IMR-90 (cell line): ENCODE measurements at regions not wholly inside any gene's neighbourhood (a gene's known extent, or its start where the extent isn't known, plus 50 kb on each side); places are given as distances from the start of the nearest gene placed in this dataset.

Source experiments
- ATAC-seq: fragments of 200-7000 bp; cut with Tn5 transposase; 2 replicates; pipeline ENCODE4 v1.9.1; 2020; ENCODE audit warnings: low read depth, mild to moderate bottlenecking, moderate library complexity
- BruUV-seq: library from RNA; stranded (reverse); fragments of 400-500 nt; replicated peaks from 2 replicates; lab custom pipeline; 2021; lab: Mats Ljungman, UMichigan
- CTCF ChIA-PET: fragments of 300-600 bp; formaldehyde crosslinking; extraction: SDS; loops from one replicate; lab custom pipeline; 2021; ENCODE audit warnings: antibody characterized with exemption; lab: Yijun Ruan, JAX
- POLR2A ChIA-PET: fragments of 300-600 bp; sonication (Branson Sonifier 250); formaldehyde crosslinking; loops from one replicate; lab custom pipeline; 2022; ENCODE audit warnings: antibody characterized with exemption; ENCODE audit not compliant: unreplicated experiment; lab: Charles Lee
- DNase-seq: peaks from one replicate; pipeline ENCODE4 v3.0.0; 2013
- H2AFZ ChIP-seq: replicated peaks from 2 replicates; pipeline ENCODE3; 2013; ENCODE audit warnings: low read length, mild to moderate bottlenecking; ENCODE audit not compliant: poor library complexity
- H2AK5ac ChIP-seq: 2 replicates; pipeline ENCODE4 v1.6.1; 2013; ENCODE audit warnings: low read depth, low read length, inconsistent platforms
- H2AK9ac ChIP-seq: replicated peaks from 2 replicates; pipeline ENCODE3; 2013; ENCODE audit warnings: mild to moderate bottlenecking, low read depth, low read length, moderate library complexity; ENCODE audit not compliant: poor library complexity
- H2BK120ac ChIP-seq: 2 replicates; pipeline ENCODE4 v1.6.1; 2013; ENCODE audit warnings: low read depth, low read length, inconsistent platforms
- H2BK15ac ChIP-seq: 3 replicates; pipeline ENCODE4 v1.6.1; 2013; ENCODE audit warnings: low read depth, low read length, inconsistent platforms
- H2BK20ac ChIP-seq: 2 replicates; pipeline ENCODE4 v1.6.1; 2013; ENCODE audit warnings: low read depth, mild to moderate bottlenecking, inconsistent platforms, low read length, moderate library complexity
- H2BK5ac ChIP-seq: 2 replicates; pipeline ENCODE4 v1.6.1; 2013; ENCODE audit warnings: mild to moderate bottlenecking, low read depth, low read length, inconsistent platforms; ENCODE audit not compliant: poor library complexity, severe bottlenecking
- H3K14ac ChIP-seq: replicated peaks from 2 replicates; pipeline ENCODE4 v1.6.1; 2013; ENCODE audit warnings: low read depth, low read length, inconsistent platforms
- H3K18ac ChIP-seq: 2 replicates; pipeline ENCODE4 v1.6.1; 2013; ENCODE audit warnings: low read depth, low read length, control low read depth
- H3K23ac ChIP-seq: 2 replicates; pipeline ENCODE4 v1.6.1; 2013; ENCODE audit warnings: low read depth, low read length, inconsistent platforms
- H3K27ac ChIP-seq: 2 replicates; pipeline ENCODE4 v1.5.1; 2013; ENCODE audit warnings: mild to moderate bottlenecking, control low read depth, low read length; ENCODE audit not compliant: insufficient read depth
- H3K27me3 ChIP-seq: 2 replicates; pipeline ENCODE4 v1.6.1; 2013; ENCODE audit warnings: low read length; ENCODE audit not compliant: control insufficient read depth, insufficient read depth
- H3K36me3 ChIP-seq: 2 replicates; pipeline ENCODE4 v1.6.1; 2013; ENCODE audit warnings: low read length, mixed read lengths; ENCODE audit not compliant: control insufficient read depth, insufficient read depth
- H3K4ac ChIP-seq: 2 replicates; pipeline ENCODE4 v1.6.1; 2013; ENCODE audit warnings: low read depth, low read length, inconsistent platforms
- H3K4me1 ChIP-seq: 2 replicates; pipeline ENCODE4 v1.6.1; 2013; ENCODE audit warnings: low read length, mixed read lengths; ENCODE audit not compliant: control insufficient read depth, insufficient read depth
- H3K4me2 ChIP-seq: 2 replicates; pipeline ENCODE4 v1.6.1; 2013; ENCODE audit warnings: low read depth, mild to moderate bottlenecking, control low read depth, low read length, moderate library complexity
- H3K4me3 ChIP-seq: 2 replicates; pipeline ENCODE4 v1.5.1; 2013; ENCODE audit warnings: low read depth, mild to moderate bottlenecking, control low read depth, low read length, moderate library complexity; ENCODE audit not compliant: insufficient read depth
- H3K56ac ChIP-seq: 2 replicates; pipeline ENCODE4 v1.6.1; 2013; ENCODE audit warnings: low read length, inconsistent platforms; ENCODE audit not compliant: insufficient read depth; ENCODE audit errors: extremely low read depth
- H3K79me1 ChIP-seq, 2 experiments: 2 replicates each; pipeline ENCODE4 v1.6.1; 2013; ENCODE audit warnings: low read length in 2 of 2, inconsistent platforms in 1 of 2, low read depth in 1 of 2
- H3K9ac ChIP-seq: 2 replicates; pipeline ENCODE4 v1.6.1; 2013; ENCODE audit warnings: low read depth, low read length, control low read depth
- H3K9me1 ChIP-seq: 2 replicates; pipeline ENCODE4 v1.6.1; 2013; ENCODE audit warnings: low read length, inconsistent platforms; ENCODE audit not compliant: insufficient read depth
- H3K9me3 ChIP-seq: 2 replicates; pipeline ENCODE4 v1.6.1; 2013; ENCODE audit warnings: low read length; ENCODE audit not compliant: control insufficient read depth, insufficient read depth
- H4K20me1 ChIP-seq: 2 replicates; pipeline ENCODE4 v1.6.1; 2013; ENCODE audit warnings: low read length, inconsistent platforms; ENCODE audit not compliant: insufficient read depth
- H4K5ac ChIP-seq: 2 replicates; pipeline ENCODE4 v1.6.1; 2013; ENCODE audit warnings: mild to moderate bottlenecking, low read depth, low read length, control low read depth
- H4K8ac ChIP-seq, 2 experiments: 2 replicates each; pipeline ENCODE4 v1.6.1; 2013; ENCODE audit warnings: low read depth in 2 of 2, low read length in 2 of 2, control low read depth in 1 of 2, inconsistent platforms in 1 of 2
- H4K91ac ChIP-seq: 2 replicates; pipeline ENCODE4 v1.6.1; 2013; ENCODE audit warnings: low read depth, low read length, inconsistent platforms; ENCODE audit not compliant: insufficient read depth
- CEBPB ChIP-seq: IDR thresholded peaks from 2 replicates; pipeline ENCODE4 v1.6.1; 2012; ENCODE audit warnings: low read depth, low read length, improper control_type of control experiment
- MXI1 ChIP-seq: IDR thresholded peaks from 2 replicates; pipeline ENCODE4 v1.6.1; 2012; ENCODE audit warnings: low read depth, mild to moderate bottlenecking, low read length, moderate library complexity, borderline replicate concordance
- RAD21 ChIP-seq: IDR thresholded peaks from 2 replicates; pipeline ENCODE4 v1.6.1; 2012; ENCODE audit warnings: low read length, improper control_type of control experiment
- RCOR1 ChIP-seq: IDR thresholded peaks from 2 replicates; pipeline ENCODE4 v1.6.1; 2012; ENCODE audit warnings: mild to moderate bottlenecking, low read length, improper control_type of control experiment; ENCODE audit not compliant: insufficient replicate concordance
- WGBS, 2 experiments: methylation state at CpG; one replicate each; pipeline versions ENCODE4 v1.1.5 to v1.1.7; 2013; ENCODE audit warnings: missing lambda C conversion rate in 2 of 2; ENCODE audit not compliant: insufficient read length in 1 of 2; ENCODE audit errors: extremely low coverage in 2 of 2; 5-methylcytosine and 5-hydroxymethylcytosine counted together
- dilution Hi-C: fragments of 300-500 bp; cut with HindIII; formaldehyde crosslinking; loops from one replicate; pipeline ENCODE4 v1.14.3; 2018; ENCODE audit warnings: low sequenced_read_pairs; ENCODE audit not compliant: unreplicated experiment
- in situ Hi-C: fragments of 300-500 bp; cut with MboI; formaldehyde crosslinking; loops from 3 replicates; pipeline ENCODE4 v1.14.3; 2019; ENCODE audit warnings: low sequenced_read_pairs, inconsistent platforms, mixed read lengths
- intact Hi-C: fragments of 100-400 bp; cut with micrococcal nuclease; formaldehyde crosslinking; loops from 2 replicates; pipeline ENCODE4 v1.10.0; 2022
- TF ChIP-seq, protein P1 (sequence below): fragments of 150-350 bp; IDR thresholded peaks from 2 replicates; pipeline ENCODE4 v1.6.1; 2016; ENCODE audit warnings: low read depth, mild to moderate bottlenecking, low read length, moderate library complexity, borderline replicate concordance

DNA sequence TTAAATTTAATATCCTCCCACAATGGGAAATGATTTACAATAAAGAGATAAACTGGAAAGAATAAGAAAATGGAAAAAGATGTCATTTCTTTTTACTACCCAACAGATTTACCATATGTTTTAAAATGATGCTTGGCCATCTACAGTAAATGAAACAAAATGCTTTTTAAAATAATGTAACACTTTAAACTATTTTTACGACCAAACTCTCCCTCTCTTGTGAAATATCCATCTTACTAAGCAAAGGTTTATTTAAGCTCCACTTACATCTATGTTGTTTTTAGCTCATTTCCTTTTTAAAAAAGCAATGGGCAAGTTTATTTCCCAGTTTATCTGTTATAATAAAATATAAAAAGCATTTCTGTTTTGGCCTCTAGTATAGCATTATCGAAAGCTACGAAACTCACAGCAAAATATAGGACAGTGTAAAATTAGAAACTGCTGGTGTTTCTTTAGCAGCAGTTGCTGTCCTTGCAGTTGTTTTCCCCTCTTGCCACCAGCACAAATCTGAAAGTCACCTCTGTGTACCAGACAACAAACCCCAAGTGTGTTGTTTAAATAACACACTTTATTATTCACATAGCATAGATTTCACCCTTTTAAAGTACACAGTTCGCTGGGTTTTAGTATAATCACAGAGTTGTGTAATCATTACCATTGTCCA, 195.1 kb downstream of the CDRT15L2 start:
- ChIA-PET CTCF (interaction anchor here (0.9 kb wide), 1 partner anchor 27 kb away, joined by 3 read pairs; no protein-coding TSS in a partner anchor), POLR2A (no interaction called here)
- no peaks in the 10 kb centered on the region for H3K36me3 ChIP-seq
- DNase-seq (no peak), ATAC-seq (no peak)
- H3K56ac ChIP-seq = no peak overlapping the region
- no peaks in the 10 kb centered on the region for H3K79me1 ChIP-seq
- intact Hi-C loops = no loop called here
- no peak overlapping the region for H2AK9ac ChIP-seq
- H3K4ac ChIP-seq = no peak overlapping the region
- dilution Hi-C loops = no loop called here
- no peaks in the 10 kb centered on the region; the same call in 1 of the 2 replicates for H3K27me3 ChIP-seq
- no peak overlapping the region for H3K23ac ChIP-seq
- no TSS peak for BruUV-seq
- no peaks in the 10 kb centered on the region for H4K20me1 ChIP-seq
- H3K9ac ChIP-seq = no peak overlapping the region
- no peak overlapping the region for H4K5ac ChIP-seq
- H2AFZ ChIP-seq = no peak overlapping the region
- H2BK20ac ChIP-seq = no peak overlapping the region
- no peak overlapping the region for H3K4me3 ChIP-seq
- H2BK5ac ChIP-seq = no peak overlapping the region
- H3K9me1 ChIP-seq = no peaks in the 10 kb centered on the region
- H3K27ac ChIP-seq = no peak overlapping the region
- H3K14ac ChIP-seq = no peak overlapping the region
- no peak overlapping the region for H2BK120ac ChIP-seq
- no peak overlapping the region for H4K91ac ChIP-seq
- H3K9me3 ChIP-seq = no peaks in the 10 kb centered on the region
- no peaks in the 10 kb centered on the region for H3K4me1 ChIP-seq
- in situ Hi-C loops = no loop called here
- no peak overlapping the region for H2BK15ac ChIP-seq
- no peak overlapping the region for H3K4me2 ChIP-seq
- TF ChIP-seq MXI1 = no peak
- TF ChIP-seq, protein P1, sequence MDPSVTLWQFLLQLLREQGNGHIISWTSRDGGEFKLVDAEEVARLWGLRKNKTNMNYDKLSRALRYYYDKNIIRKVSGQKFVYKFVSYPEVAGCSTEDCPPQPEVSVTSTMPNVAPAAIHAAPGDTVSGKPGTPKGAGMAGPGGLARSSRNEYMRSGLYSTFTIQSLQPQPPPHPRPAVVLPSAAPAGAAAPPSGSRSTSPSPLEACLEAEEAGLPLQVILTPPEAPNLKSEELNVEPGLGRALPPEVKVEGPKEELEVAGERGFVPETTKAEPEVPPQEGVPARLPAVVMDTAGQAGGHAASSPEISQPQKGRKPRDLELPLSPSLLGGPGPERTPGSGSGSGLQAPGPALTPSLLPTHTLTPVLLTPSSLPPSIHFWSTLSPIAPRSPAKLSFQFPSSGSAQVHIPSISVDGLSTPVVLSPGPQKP = no peak
- TF ChIP-seq RAD21 = no peak
- TF ChIP-seq RCOR1 = no peak
- no peak for TF ChIP-seq CEBPB
- H3K18ac ChIP-seq = no peak overlapping the region
- no peak overlapping the region for H2AK5ac ChIP-seq
- no peak overlapping the region for H4K8ac ChIP-seq
- no CpG with 5 or more reads among the region's 4 CpGs for WGBS, 2 experiments
